NCI-H1105 (cell line): ENCODE measurements at regions not wholly inside any gene's neighbourhood (a gene's known extent, or its start where the extent isn't known, plus 50 kb on each side); places are given as distances from the start of the nearest gene placed in this dataset.
"Not testable (repeated sequence)": the region's sequence is repeated elsewhere in the genome, so short reads cannot be mapped to it uniquely, and the experiment has no call there.

Experiments used
- DNase-seq: peaks from one replicate; lab custom pipeline; 2025; lab: John Stamatoyannopoulos, UW

GRCh38 chr13:38159710-38160109, 189.9 kb upstream of the UFM1 start:
- DNase-seq: no peak

GRCh38 chr13:38147050-38147449, 202.6 kb upstream of the UFM1 start:
- no peak for DNase-seq

GRCh38 chr13:38141792-38142191, 207.9 kb upstream of the UFM1 start:
- no peak for DNase-seq

- DNase-seq: no peak
Measured at GRCh38 chr13:38135592-38135991, 214.1 kb upstream of the UFM1 start.

- no peak for DNase-seq
Measured at GRCh38 chr13:38121267-38121666, 228.4 kb upstream of the UFM1 start.

GRCh38 chr13:38103851-38104250, 234.3 kb upstream of the TRPC4 start:
- DNase-seq: no peak

- no peak for DNase-seq
Measured at GRCh38 chr13:38099751-38100150, 230.2 kb upstream of the TRPC4 start.

- DNase-seq: no peak
Measured at GRCh38 chr13:38093425-38093824, 223.9 kb upstream of the TRPC4 start.

GRCh38 chr13:38090913-38091312, 221.3 kb upstream of the TRPC4 start:
- no peak for DNase-seq

- no peak for DNase-seq
Measured at GRCh38 chr13:38086721-38087120, 217.1 kb upstream of the TRPC4 start.

- DNase-seq: no peak
Measured at GRCh38 chr13:38086013-38086412, 216.4 kb upstream of the TRPC4 start.

GRCh38 chr13:38073931-38074330, 204.4 kb upstream of the TRPC4 start:
- DNase-seq: no peak

- no peak for DNase-seq
Measured at GRCh38 chr13:38072696-38073095, 203.1 kb upstream of the TRPC4 start.

GRCh38 chr13:38071340-38071739, 201.8 kb upstream of the TRPC4 start:
- not testable (repeated sequence) for DNase-seq

GRCh38 chr13:38053896-38054295, 184.3 kb upstream of the TRPC4 start:
- no peak for DNase-seq

- DNase-seq: no peak
Measured at GRCh38 chr13:38046049-38046376, 176.4 kb upstream of the TRPC4 start.

- DNase-seq: no peak
Measured at GRCh38 chr13:38045278-38046048, 175.9 kb upstream of the TRPC4 start.

- DNase-seq: no peak
Measured at GRCh38 chr13:38044067-38044466, 174.5 kb upstream of the TRPC4 start.

- no peak for DNase-seq
Measured at GRCh38 chr13:38042771-38043170, 173.2 kb upstream of the TRPC4 start.

GRCh38 chr13:38024431-38024830, 154.9 kb upstream of the TRPC4 start:
- no peak for DNase-seq

GRCh38 chr13:38017320-38017719, 147.7 kb upstream of the TRPC4 start:
- DNase-seq: no peak

- DNase-seq: no peak
Measured at GRCh38 chr13:38013676-38014075, 144.1 kb upstream of the TRPC4 start.

GRCh38 chr13:38012096-38012495, 142.5 kb upstream of the TRPC4 start:
- no peak for DNase-seq

GRCh38 chr13:38008636-38009035, 139.1 kb upstream of the TRPC4 start:
- peak; percentile 41 for DNase-seq
